H1 (cell line): ENCODE measurements at regions not wholly inside any gene's neighbourhood (a gene's known extent, or its start where the extent isn't known, plus 50 kb on each side); places are given as distances from the start of the nearest gene placed in this dataset.

ENCODE experiments used
- CTCF ChIA-PET: fragments of 300-600 bp; sonication (Branson Sonifier 250); formaldehyde crosslinking; loops from one replicate; lab custom pipeline; 2021; ENCODE audit not compliant: partially characterized antibody; lab: Charles Lee
- POLR2A ChIA-PET: fragments of 300-600 bp; sonication (Branson Sonifier 250); formaldehyde crosslinking; loops from one replicate; lab custom pipeline; 2021; ENCODE audit warnings: inconsistent platforms; ENCODE audit not compliant: partially characterized antibody; lab: Charles Lee
- DNase-seq, 2 experiments: peaks; one replicate each; pipeline versions ENCODE4 v3.0.0 to v3.0.0-alpha.2; 2010 to 2022; ENCODE audit warnings: low spot score in 2 of 2, low read depth in 1 of 2, mixed read lengths in 1 of 2
- FAIRE-seq: peaks from 2 replicates; lab custom pipeline; 2011; peaks lifted over from hg19 to GRCh38; lab: Jason Lieb, UNC
- H2AFZ ChIP-seq: 2 replicates; pipeline ENCODE4 v1.8.1; 2012; ENCODE audit warnings: low read length, inconsistent platforms
- H2AK5ac ChIP-seq: 2 replicates; pipeline ENCODE4 v1.6.1; 2013; ENCODE audit warnings: low read depth, low read length
- H2BK120ac ChIP-seq: replicated peaks from 2 replicates; pipeline ENCODE3; 2013; ENCODE audit warnings: low read depth, low read length, inconsistent platforms
- H2BK12ac ChIP-seq: 2 replicates; pipeline ENCODE4 v1.6.1; 2013; ENCODE audit warnings: low read depth, low read length
- H2BK15ac ChIP-seq: 2 replicates; pipeline ENCODE4 v1.6.1; 2013; ENCODE audit warnings: low read length
- H2BK20ac ChIP-seq: 2 replicates; pipeline ENCODE4 v1.6.1; 2013; ENCODE audit warnings: low read length
- H2BK5ac ChIP-seq: 2 replicates; pipeline ENCODE4 v1.6.1; 2013; ENCODE audit warnings: low read depth, low read length
- H3K14ac ChIP-seq: 2 replicates; pipeline ENCODE4 v1.6.1; 2013; ENCODE audit warnings: inconsistent platforms; ENCODE audit not compliant: insufficient read length
- H3K18ac ChIP-seq: 2 replicates; pipeline ENCODE4 v1.6.1; 2013; ENCODE audit warnings: low read length; ENCODE audit errors: extremely low read depth
- H3K23ac ChIP-seq: 2 replicates; pipeline ENCODE4 v1.6.1; 2013; ENCODE audit warnings: inconsistent platforms; ENCODE audit not compliant: insufficient read length
- H3K23me2 ChIP-seq: 2 replicates; pipeline ENCODE4 v1.6.1; 2013; ENCODE audit warnings: low read depth, low read length
- H3K27ac ChIP-seq: 2 replicates; pipeline ENCODE4 v1.6.1; 2011; ENCODE audit warnings: low read depth, low read length, inconsistent platforms
- H3K27me3 ChIP-seq, 4 experiments: replicated peaks in 1 of 4; 1 replicate in 1 of 4; 2 replicates in 3 of 4; pipeline versions ENCODE4 v1.6.1 to v1.8.1; 2011 to 2013; ENCODE audit warnings: low read length in 3 of 4, mild to moderate bottlenecking in 3 of 4, inconsistent platforms in 2 of 4, mixed read lengths in 2 of 4, moderate library complexity in 1 of 4; ENCODE audit not compliant: control insufficient read depth in 3 of 4, insufficient read depth in 3 of 4; ENCODE audit errors: extremely low read depth in 1 of 4
- H3K36me3 ChIP-seq, 4 experiments: 2 replicates each; pipeline versions ENCODE4 v1.6.1 to v1.8.1; 2011 to 2013; ENCODE audit warnings: mild to moderate bottlenecking in 4 of 4, low read length in 3 of 4, moderate library complexity in 2 of 4, control low read depth in 1 of 4, inconsistent platforms in 1 of 4; ENCODE audit not compliant: insufficient read depth in 4 of 4, control insufficient read depth in 2 of 4
- H3K4ac ChIP-seq: replicated peaks from 2 replicates; pipeline ENCODE3; 2013; ENCODE audit warnings: low read length, low read depth, mixed read lengths, inconsistent platforms; ENCODE audit not compliant: insufficient read length
- H3K4me1 ChIP-seq, 4 experiments: replicated peaks in 1 of 4; 1 replicate in 1 of 4; 2 replicates in 3 of 4; pipeline versions ENCODE4 v1.6.1 to v1.8.1; 2011 to 2013; ENCODE audit warnings: low read length in 3 of 4, inconsistent platforms in 2 of 4, mixed read lengths in 1 of 4; ENCODE audit not compliant: insufficient read depth in 4 of 4, control insufficient read depth in 3 of 4
- H3K4me2 ChIP-seq, 2 experiments: 2 replicates each; pipeline versions ENCODE4 v1.6.1 to v1.8.1; 2011 to 2013; ENCODE audit warnings: low read depth in 2 of 2, low read length in 2 of 2, control low read depth in 1 of 2, inconsistent platforms in 1 of 2, mild to moderate bottlenecking in 1 of 2; ENCODE audit not compliant: insufficient read depth in 1 of 2
- H3K4me3 ChIP-seq, 4 experiments: fragments of 200-600, 300-600 bp in 1 of 4; sonication (generic), shearing (Covaris generic), sonication (Bioruptor Twin) in 1 of 4; 2 replicates each; pipeline versions ENCODE4 v1.5.1 to v1.8.1; 2011 to 2016; ENCODE audit warnings: low read length in 4 of 4, low read depth in 3 of 4, control low read depth in 2 of 4, inconsistent platforms in 2 of 4, mild to moderate bottlenecking in 2 of 4, mixed read lengths in 1 of 4, moderate library complexity in 1 of 4; ENCODE audit not compliant: insufficient read depth in 2 of 4; ENCODE audit errors: extremely low read depth in 1 of 4
- H3K56ac ChIP-seq: replicated peaks from 2 replicates; pipeline ENCODE3; 2013; ENCODE audit warnings: low read depth, mild to moderate bottlenecking, mixed read lengths, low read length, inconsistent platforms; ENCODE audit not compliant: insufficient read length
- H3K79me1 ChIP-seq: 2 replicates; pipeline ENCODE4 v1.6.1; 2013; ENCODE audit warnings: low read depth, low read length, control low read depth
- H3K79me2 ChIP-seq, 2 experiments: 2 replicates each; pipeline versions ENCODE4 v1.6.1 to v1.8.1; 2012 to 2013; ENCODE audit warnings: low read length in 2 of 2, mild to moderate bottlenecking in 2 of 2, inconsistent platforms in 1 of 2; ENCODE audit not compliant: insufficient read depth in 2 of 2, control insufficient read depth in 1 of 2
- H3K9ac ChIP-seq, 4 experiments: replicated peaks in 1 of 4; 1 replicate in 1 of 4; 2 replicates in 3 of 4; pipeline versions ENCODE4 v1.6.1 to v1.8.1; 2011 to 2013; ENCODE audit warnings: low read depth in 3 of 4, low read length in 3 of 4, control low read depth in 2 of 4, mild to moderate bottlenecking in 2 of 4, moderate library complexity in 2 of 4, inconsistent platforms in 1 of 4; ENCODE audit errors: extremely low read depth in 1 of 4
- H3K9me3 ChIP-seq, 2 experiments: 2 replicates each; pipeline versions ENCODE4 v1.6.1 to v1.8.1; 2012 to 2013; ENCODE audit warnings: mild to moderate bottlenecking in 2 of 2, moderate library complexity in 2 of 2, control low read depth in 1 of 2, inconsistent platforms in 1 of 2, low read depth in 1 of 2, low read length in 1 of 2, mixed read lengths in 1 of 2; ENCODE audit not compliant: insufficient read depth in 2 of 2
- H4K20me1 ChIP-seq, 2 experiments: replicated peaks in 1 of 2; 2 replicates each; pipeline versions ENCODE3 to v1.8.1; 2011 to 2013; ENCODE audit warnings: inconsistent platforms in 2 of 2, low read length in 2 of 2, mild to moderate bottlenecking in 1 of 2; ENCODE audit not compliant: insufficient read depth in 2 of 2, control insufficient read depth in 1 of 2
- H4K5ac ChIP-seq: 2 replicates; pipeline ENCODE4 v1.6.1; 2013; ENCODE audit warnings: low read length, low read depth, mixed read lengths, inconsistent platforms; ENCODE audit not compliant: insufficient read length
- H4K8ac ChIP-seq: 2 replicates; pipeline ENCODE4 v1.8.0; 2013; ENCODE audit warnings: mild to moderate bottlenecking, moderate library complexity, low read length, inconsistent platforms; ENCODE audit not compliant: insufficient read depth; ENCODE audit errors: extremely low read depth
- H4K91ac ChIP-seq: replicated peaks from 2 replicates; pipeline ENCODE3; 2013; ENCODE audit warnings: low read length, mixed read lengths, inconsistent platforms; ENCODE audit not compliant: insufficient read length
- CTBP2 ChIP-seq: IDR thresholded peaks from 2 replicates; pipeline ENCODE4 v1.7.0; 2011; ENCODE audit warnings: borderline replicate concordance, mild to moderate bottlenecking, moderate library complexity, mixed read lengths, low read length; ENCODE audit not compliant: insufficient read depth, insufficient read length
- EP300 ChIP-seq, 2 experiments: IDR thresholded peaks; 1 replicate in 1 of 2; 2 replicates in 1 of 2; pipeline ENCODE4 v1.6.1; 2011 to 2012; ENCODE audit warnings: low read depth in 2 of 2, low read length in 2 of 2, mild to moderate bottlenecking in 2 of 2, borderline replicate concordance in 1 of 2, inconsistent platforms in 1 of 2, moderate library complexity in 1 of 2
- JUN ChIP-seq: IDR thresholded peaks from 2 replicates; pipeline ENCODE4 v1.6.1; 2011; ENCODE audit warnings: low read depth, mild to moderate bottlenecking, improper control_type of control experiment, low read length
- NRF1 ChIP-seq: IDR thresholded peaks from 2 replicates; pipeline ENCODE4 v1.6.1; 2011; ENCODE audit warnings: mild to moderate bottlenecking, low read depth, low read length, improper control_type of control experiment
- RAD21 ChIP-seq, 2 experiments: IDR thresholded peaks in 1 of 2; conservative IDR thresholded peaks in 1 of 2; 2 replicates each; pipeline ENCODE4 v1.6.1; 2011; ENCODE audit warnings: low read depth in 2 of 2, low read length in 2 of 2, improper control_type of control experiment in 1 of 2, inconsistent platforms in 1 of 2, mild to moderate bottlenecking in 1 of 2, moderate library complexity in 1 of 2
- SIN3A ChIP-seq, 2 experiments: IDR thresholded peaks in 1 of 2; conservative IDR thresholded peaks in 1 of 2; 2 replicates each; pipeline ENCODE4 v1.6.1; 2011 to 2012; ENCODE audit warnings: low read length in 2 of 2, improper control_type of control experiment in 1 of 2, low read depth in 1 of 2, mild to moderate bottlenecking in 1 of 2
- SIRT6 ChIP-seq: IDR thresholded peaks from one replicate; pipeline ENCODE4 v1.7.1; 2012; ENCODE audit warnings: low read length, inconsistent platforms
- SP2 ChIP-seq: IDR thresholded peaks from 2 replicates; pipeline ENCODE4 v1.6.1; 2012; ENCODE audit warnings: mild to moderate bottlenecking, low read length, inconsistent platforms
- SUZ12 ChIP-seq: fragments of 200-600 bp; sonication (generic); IDR thresholded peaks from 2 replicates; pipeline ENCODE4 v1.6.1; 2012; ENCODE audit warnings: mild to moderate bottlenecking, inconsistent platforms, low read length, moderate library complexity, mixed read lengths
- TBP ChIP-seq: IDR thresholded peaks from 2 replicates; pipeline ENCODE4 v1.6.1; 2011; ENCODE audit warnings: low read depth, low read length, improper control_type of control experiment
- WGBS, 2 experiments: shearing (Covaris generic) in 1 of 2; methylation state at CpG; one replicate each; pipeline versions ENCODE4 v1.1.6 to v1.1.7; 2013 to 2015; ENCODE audit warnings: low lambda C conversion rate in 2 of 2, mixed read lengths in 2 of 2, inconsistent platforms in 1 of 2, low coverage in 1 of 2, missing lambda C conversion rate in 1 of 2; ENCODE audit not compliant: insufficient replicate concordance in 2 of 2, insufficient coverage in 1 of 2, insufficient read length in 1 of 2; ENCODE audit errors: extremely low coverage in 1 of 2, missing lambda C conversion rate in 1 of 2; 5-methylcytosine and 5-hydroxymethylcytosine counted together
- TF ChIP-seq, protein P1 (sequence below): IDR thresholded peaks from 2 replicates; pipeline ENCODE4 v1.6.1; 2012; ENCODE audit warnings: low read length, inconsistent platforms

DNA sequence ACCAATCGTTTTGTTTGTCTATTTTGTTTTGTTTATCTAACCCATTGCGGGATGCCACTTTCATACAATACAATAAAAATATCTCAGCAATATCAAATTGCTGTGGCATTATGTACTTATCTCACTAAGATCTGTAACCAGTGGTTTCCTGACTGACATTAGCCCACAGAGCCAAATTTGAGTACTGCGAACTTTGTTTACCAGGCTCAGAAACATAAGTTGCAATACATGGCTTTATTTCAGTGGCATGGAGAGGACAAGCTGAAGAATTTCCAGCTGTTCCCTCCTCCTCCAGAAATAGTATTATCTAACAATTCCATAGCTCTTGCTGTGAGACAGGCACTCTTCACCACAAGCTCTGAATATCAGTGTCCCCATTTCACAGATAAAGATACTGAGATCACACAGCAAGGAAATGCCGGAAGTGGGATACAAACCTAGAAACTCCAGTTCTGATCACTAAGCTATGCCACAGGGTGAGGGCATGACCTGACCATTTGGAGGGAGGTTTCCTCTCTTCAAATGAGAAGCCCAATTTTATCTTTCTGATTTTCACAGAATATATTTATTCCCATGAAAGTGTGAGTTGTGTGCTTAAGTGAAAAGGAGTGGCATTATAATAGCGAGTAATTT lies 469.9 kb upstream of the CBLB start:
- no peak overlapping the region for H2BK12ac ChIP-seq
- H3K27me3 ChIP-seq = no peaks in the 10 kb centered on the region
- no peak overlapping the region for H3K18ac ChIP-seq
- H3K14ac ChIP-seq = no peak overlapping the region
- H3K4ac ChIP-seq = no peak overlapping the region
- no peak overlapping the region for H3K56ac ChIP-seq
- no peak overlapping the region for H4K8ac ChIP-seq
- ChIA-PET POLR2A (no interaction called here), CTCF (no interaction called here)
- no peaks in the 10 kb centered on the region; the same call in 1 of the 2 replicates for H3K23me2 ChIP-seq
- no peak overlapping the region for H2BK120ac ChIP-seq
- no peak overlapping the region for H4K5ac ChIP-seq
- H4K91ac ChIP-seq = no peak overlapping the region
- H2BK15ac ChIP-seq = no peak overlapping the region
- no peak overlapping the region for H2AFZ ChIP-seq
- H3K9me3 ChIP-seq = no peaks in the 10 kb centered on the region
- no peaks in the 10 kb centered on the region for H3K79me2 ChIP-seq
- 88% methylated on average over 5 of the region's 5 CpGs; no CpG with 5 or more reads in 1 of the 2 experiments for WGBS, 2 experiments
- no peak overlapping the region for H3K4me2 ChIP-seq
- no peak for DNase-seq
- no peaks in the 10 kb centered on the region for H3K79me1 ChIP-seq
- H3K4me3 ChIP-seq = no peak overlapping the region
- no peak overlapping the region for H2BK5ac ChIP-seq
- H2BK20ac ChIP-seq = no peak overlapping the region
- H3K36me3 ChIP-seq = no peaks in the 10 kb centered on the region
- no peaks in the 10 kb centered on the region for H3K4me1 ChIP-seq
- H4K20me1 ChIP-seq = no peaks in the 10 kb centered on the region
- H3K23ac ChIP-seq = no peak overlapping the region
- no peak overlapping the region for H3K27ac ChIP-seq
- no peak for FAIRE-seq
- H3K9ac ChIP-seq = no peak overlapping the region
- H2AK5ac ChIP-seq = no peak overlapping the region
- no peak for TF ChIP-seq SP2
- TF ChIP-seq, protein P1, sequence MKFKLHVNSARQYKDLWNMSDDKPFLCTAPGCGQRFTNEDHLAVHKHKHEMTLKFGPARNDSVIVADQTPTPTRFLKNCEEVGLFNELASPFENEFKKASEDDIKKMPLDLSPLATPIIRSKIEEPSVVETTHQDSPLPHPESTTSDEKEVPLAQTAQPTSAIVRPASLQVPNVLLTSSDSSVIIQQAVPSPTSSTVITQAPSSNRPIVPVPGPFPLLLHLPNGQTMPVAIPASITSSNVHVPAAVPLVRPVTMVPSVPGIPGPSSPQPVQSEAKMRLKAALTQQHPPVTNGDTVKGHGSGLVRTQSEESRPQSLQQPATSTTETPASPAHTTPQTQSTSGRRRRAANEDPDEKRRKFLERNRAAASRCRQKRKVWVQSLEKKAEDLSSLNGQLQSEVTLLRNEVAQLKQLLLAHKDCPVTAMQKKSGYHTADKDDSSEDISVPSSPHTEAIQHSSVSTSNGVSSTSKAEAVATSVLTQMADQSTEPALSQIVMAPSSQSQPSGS = no peak
- TF ChIP-seq CTBP2 = no peak
- TF ChIP-seq EP300 (IDR thresholded peaks at IDR 0.05; ENCODE audit: borderline replicate concordance in 1 of 2, low read depth in 2 of 2, low read length in 2 of 2) = no peak
- no peak for TF ChIP-seq JUN
- no peak for TF ChIP-seq TBP
- no peak for TF ChIP-seq SIRT6
- no peak for TF ChIP-seq RAD21 (IDR thresholded peaks at IDR 0.05 in 1 of 2, conservative IDR thresholded peaks at IDR 0.05 in 1 of 2; ENCODE audit: low read depth in 2 of 2, low read length in 2 of 2)
- TF ChIP-seq NRF1 = no peak
- no peak for TF ChIP-seq SIN3A (conservative IDR thresholded peaks at IDR 0.05 in 1 of 2, IDR thresholded peaks at IDR 0.05 in 1 of 2; ENCODE audit: low read depth in 1 of 2, low read length in 2 of 2)
- TF ChIP-seq SUZ12 = no peak
